ENCODE measurements at regions not wholly inside any gene's neighbourhood (a gene's known extent, or its start where the extent isn't known, plus 50 kb on each side); places are given as distances from the start of the nearest gene placed in this dataset.

GRCh38 chr10:10096898-10097297 is 920.8 kb upstream of the CELF2 start:
- no peak overlapping the region for H3K4me3 ChIP-seq (ENCODE audit: low read depth in 1 of 5, low read length in 5 of 5)
- no peaks in the 10 kb centered on the region for H3K36me3 ChIP-seq (ENCODE audit: control insufficient read depth in 5 of 5, insufficient read depth in 5 of 5, low read length in 5 of 5)
- H3K9ac ChIP-seq (ENCODE audit: low read length in 5 of 5), result no peak overlapping the region
- H3K9me3 ChIP-seq (ENCODE audit: control insufficient read depth in 5 of 5, low read length in 5 of 5), result peaks cover 0 to 7% (median 0%) of the 10 kb centered on the region in 5 donors
- peaks cover 0 to 3% (median 0%) of the 10 kb centered on the region in 5 donors for H3K4me1 ChIP-seq (ENCODE audit: control insufficient read depth in 5 of 5, insufficient read depth in 5 of 5, low read length in 5 of 5)
- H3K27me3 ChIP-seq (ENCODE audit: control insufficient read depth in 5 of 5, insufficient read depth in 4 of 5, low read length in 5 of 5), result no peaks in the 10 kb centered on the region
- H3K27ac ChIP-seq (ENCODE audit: low read depth, low read length), result no peak overlapping the region

GRCh38 chr10:10101106-10101505 is 916.6 kb upstream of the CELF2 start:
- no peak overlapping the region for H3K9ac ChIP-seq (ENCODE audit: low read length in 5 of 5)
- H3K4me1 ChIP-seq (ENCODE audit: control insufficient read depth in 5 of 5, insufficient read depth in 5 of 5, low read length in 5 of 5), result no peaks in the 10 kb centered on the region
- H3K27me3 ChIP-seq (ENCODE audit: control insufficient read depth in 5 of 5, insufficient read depth in 4 of 5, low read length in 5 of 5), result no peaks in the 10 kb centered on the region
- H3K9me3 ChIP-seq (ENCODE audit: control insufficient read depth in 5 of 5, low read length in 5 of 5), result peaks cover 0 to 7% (median 0%) of the 10 kb centered on the region in 5 donors
- H3K27ac ChIP-seq (ENCODE audit: low read depth, low read length), result no peak overlapping the region
- H3K4me3 ChIP-seq (ENCODE audit: low read depth in 1 of 5, low read length in 5 of 5), result no peak overlapping the region
- no peaks in the 10 kb centered on the region for H3K36me3 ChIP-seq (ENCODE audit: control insufficient read depth in 5 of 5, insufficient read depth in 5 of 5, low read length in 5 of 5)

GRCh38 chr10:10110844-10111490 is 906.7 kb upstream of the CELF2 start:
- Histone ChIP-seq H3K4me3 (ENCODE audit: low read depth in 1 of 5, low read length in 5 of 5) (no peak overlapping the region), H3K4me1 (ENCODE audit: control insufficient read depth in 5 of 5, insufficient read depth in 5 of 5, low read length in 5 of 5) (no peaks in the 10 kb centered on the region), H3K9ac (ENCODE audit: low read length in 5 of 5) (no peak overlapping the region), H3K27ac (ENCODE audit: low read depth, low read length) (no peak overlapping the region), H3K27me3 (ENCODE audit: control insufficient read depth in 5 of 5, insufficient read depth in 4 of 5, low read length in 5 of 5) (no peaks in the 10 kb centered on the region), H3K36me3 (ENCODE audit: control insufficient read depth in 5 of 5, insufficient read depth in 5 of 5, low read length in 5 of 5) (no peaks in the 10 kb centered on the region), H3K9me3 (ENCODE audit: control insufficient read depth in 5 of 5, low read length in 5 of 5) (peaks cover 0 to 7% (median 0%) of the 10 kb centered on the region in 5 donors)

GRCh38 chr10:10118131-10118530 is 899.5 kb upstream of the CELF2 start:
- Histone ChIP-seq H3K27me3 (ENCODE audit: control insufficient read depth in 5 of 5, insufficient read depth in 4 of 5, low read length in 5 of 5) (no peaks in the 10 kb centered on the region), H3K4me1 (ENCODE audit: control insufficient read depth in 5 of 5, insufficient read depth in 5 of 5, low read length in 5 of 5) (no peaks in the 10 kb centered on the region), H3K27ac (ENCODE audit: low read depth, low read length) (no peak overlapping the region), H3K9ac (ENCODE audit: low read length in 5 of 5) (no peak overlapping the region), H3K36me3 (ENCODE audit: control insufficient read depth in 5 of 5, insufficient read depth in 5 of 5, low read length in 5 of 5) (no peaks in the 10 kb centered on the region), H3K9me3 (ENCODE audit: control insufficient read depth in 5 of 5, low read length in 5 of 5) (peaks cover 0 to 7% (median 0%) of the 10 kb centered on the region in 5 donors), H3K4me3 (ENCODE audit: low read depth in 1 of 5, low read length in 5 of 5) (no peak overlapping the region)

- H3K36me3 ChIP-seq (ENCODE audit: control insufficient read depth in 5 of 5, insufficient read depth in 5 of 5, low read length in 5 of 5), result no peaks in the 10 kb centered on the region
- no peak overlapping the region for H3K4me3 ChIP-seq (ENCODE audit: low read depth in 1 of 5, low read length in 5 of 5)
- peaks cover 0 to 7% (median 0%) of the 10 kb centered on the region in 5 donors for H3K9me3 ChIP-seq (ENCODE audit: control insufficient read depth in 5 of 5, low read length in 5 of 5)
- H3K27me3 ChIP-seq (ENCODE audit: control insufficient read depth in 5 of 5, insufficient read depth in 4 of 5, low read length in 5 of 5), result no peaks in the 10 kb centered on the region
- no peak overlapping the region for H3K9ac ChIP-seq (ENCODE audit: low read length in 5 of 5)
- H3K27ac ChIP-seq (ENCODE audit: low read depth, low read length), result no peak overlapping the region
- H3K4me1 ChIP-seq (ENCODE audit: control insufficient read depth in 5 of 5, insufficient read depth in 5 of 5, low read length in 5 of 5), result no peaks in the 10 kb centered on the region
Observed at GRCh38 chr10:10120671-10121070, 897.0 kb upstream of the CELF2 start.

GRCh38 chr10:10125676-10126075 is 892.0 kb upstream of the CELF2 start:
- Histone ChIP-seq H3K27me3 (ENCODE audit: control insufficient read depth in 5 of 5, insufficient read depth in 4 of 5, low read length in 5 of 5) (no peaks in the 10 kb centered on the region), H3K27ac (ENCODE audit: low read depth, low read length) (no peak overlapping the region), H3K4me3 (ENCODE audit: low read depth in 1 of 5, low read length in 5 of 5) (no peak overlapping the region), H3K9ac (ENCODE audit: low read length in 5 of 5) (no peak overlapping the region), H3K4me1 (ENCODE audit: control insufficient read depth in 5 of 5, insufficient read depth in 5 of 5, low read length in 5 of 5) (no peaks in the 10 kb centered on the region), H3K36me3 (ENCODE audit: control insufficient read depth in 5 of 5, insufficient read depth in 5 of 5, low read length in 5 of 5) (no peaks in the 10 kb centered on the region), H3K9me3 (ENCODE audit: control insufficient read depth in 5 of 5, low read length in 5 of 5) (peaks cover 0 to 7% (median 0%) of the 10 kb centered on the region in 5 donors)

- Histone ChIP-seq H3K27me3 (ENCODE audit: control insufficient read depth in 5 of 5, insufficient read depth in 4 of 5, low read length in 5 of 5) (no peaks in the 10 kb centered on the region), H3K4me3 (ENCODE audit: low read depth in 1 of 5, low read length in 5 of 5) (no peak overlapping the region), H3K9me3 (ENCODE audit: control insufficient read depth in 5 of 5, low read length in 5 of 5) (peaks cover 0 to 7% (median 0%) of the 10 kb centered on the region in 5 donors), H3K27ac (ENCODE audit: low read depth, low read length) (no peak overlapping the region), H3K4me1 (ENCODE audit: control insufficient read depth in 5 of 5, insufficient read depth in 5 of 5, low read length in 5 of 5) (no peaks in the 10 kb centered on the region), H3K36me3 (ENCODE audit: control insufficient read depth in 5 of 5, insufficient read depth in 5 of 5, low read length in 5 of 5) (no peaks in the 10 kb centered on the region), H3K9ac (ENCODE audit: low read length in 5 of 5) (no peak overlapping the region)
Observed at GRCh38 chr10:10126218-10126617, 891.5 kb upstream of the CELF2 start.

- Histone ChIP-seq H3K4me1 (ENCODE audit: control insufficient read depth in 5 of 5, insufficient read depth in 5 of 5, low read length in 5 of 5) (no peaks in the 10 kb centered on the region), H3K9ac (ENCODE audit: low read length in 5 of 5) (no peak overlapping the region), H3K27me3 (ENCODE audit: control insufficient read depth in 5 of 5, insufficient read depth in 4 of 5, low read length in 5 of 5) (no peaks in the 10 kb centered on the region), H3K27ac (ENCODE audit: low read depth, low read length) (no peak overlapping the region), H3K36me3 (ENCODE audit: control insufficient read depth in 5 of 5, insufficient read depth in 5 of 5, low read length in 5 of 5) (no peaks in the 10 kb centered on the region), H3K9me3 (ENCODE audit: control insufficient read depth in 5 of 5, low read length in 5 of 5) (peaks cover 0 to 6% (median 0%) of the 10 kb centered on the region in 5 donors), H3K4me3 (ENCODE audit: low read depth in 1 of 5, low read length in 5 of 5) (no peak overlapping the region)
Observed at GRCh38 chr10:10128387-10128786, 889.3 kb upstream of the CELF2 start.

GRCh38 chr10:10130686-10131085 is 887.0 kb upstream of the CELF2 start:
- no peaks in the 10 kb centered on the region for H3K36me3 ChIP-seq (ENCODE audit: control insufficient read depth in 5 of 5, insufficient read depth in 5 of 5, low read length in 5 of 5)
- H3K27me3 ChIP-seq (ENCODE audit: control insufficient read depth in 5 of 5, insufficient read depth in 4 of 5, low read length in 5 of 5), result no peaks in the 10 kb centered on the region
- H3K4me3 ChIP-seq (ENCODE audit: low read depth in 1 of 5, low read length in 5 of 5), result no peak overlapping the region
- H3K9me3 ChIP-seq (ENCODE audit: control insufficient read depth in 5 of 5, low read length in 5 of 5), result no peaks in the 10 kb centered on the region
- no peak overlapping the region for H3K27ac ChIP-seq (ENCODE audit: low read depth, low read length)
- H3K4me1 ChIP-seq (ENCODE audit: control insufficient read depth in 5 of 5, insufficient read depth in 5 of 5, low read length in 5 of 5), result no peaks in the 10 kb centered on the region
- no peak overlapping the region for H3K9ac ChIP-seq (ENCODE audit: low read length in 5 of 5)

- no peaks in the 10 kb centered on the region for H3K36me3 ChIP-seq (ENCODE audit: control insufficient read depth in 5 of 5, insufficient read depth in 5 of 5, low read length in 5 of 5)
- H3K9ac ChIP-seq (ENCODE audit: low read length in 5 of 5), result no peak overlapping the region
- H3K4me1 ChIP-seq (ENCODE audit: control insufficient read depth in 5 of 5, insufficient read depth in 5 of 5, low read length in 5 of 5), result no peaks in the 10 kb centered on the region
- H3K27me3 ChIP-seq (ENCODE audit: control insufficient read depth in 5 of 5, insufficient read depth in 4 of 5, low read length in 5 of 5), result no peaks in the 10 kb centered on the region
- H3K9me3 ChIP-seq (ENCODE audit: control insufficient read depth in 5 of 5, low read length in 5 of 5), result no peaks in the 10 kb centered on the region
- H3K27ac ChIP-seq (ENCODE audit: low read depth, low read length), result no peak overlapping the region
- no peak overlapping the region for H3K4me3 ChIP-seq (ENCODE audit: low read depth in 1 of 5, low read length in 5 of 5)
Observed at GRCh38 chr10:10132009-10132408, 885.7 kb upstream of the CELF2 start.
